HG02973 (cell line): ENCODE measurements at regions not wholly inside any gene's neighbourhood (a gene's known extent, or its start where the extent isn't known, plus 50 kb on each side); places are given as distances from the start of the nearest gene placed in this dataset.
A peak's percentile ranks its signal among the peaks of the same experiment; 100 is the strongest.
"Not testable (repeated sequence)": the region's sequence is repeated elsewhere in the genome, so short reads cannot be mapped to it uniquely, and the experiment has no call there.

Experiments used
- ATAC-seq: cut with Tn5 transposase; IDR thresholded peaks from one replicate; pipeline ENCODE4 v1.9.1; 2021; ENCODE audit warnings: moderate library complexity; ENCODE audit not compliant: unreplicated experiment

DNA sequence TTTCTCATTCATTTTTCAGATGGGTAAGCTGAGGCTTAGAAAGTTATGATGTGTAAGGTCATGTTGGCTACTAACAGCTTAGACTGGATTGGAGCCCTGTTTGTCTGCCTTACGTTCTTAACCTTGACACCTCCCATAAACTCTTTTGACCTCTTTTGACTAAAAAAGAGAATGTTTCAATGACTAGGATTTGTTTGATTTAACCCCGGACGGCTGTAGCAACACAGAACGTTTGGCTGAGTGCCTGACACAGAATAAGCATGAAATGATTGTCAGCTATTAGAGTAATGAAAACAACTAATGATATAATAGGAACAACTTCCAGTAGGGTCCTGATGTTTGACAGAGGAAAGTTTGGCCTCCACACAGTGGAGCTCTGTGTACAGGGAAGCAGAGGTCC, 83.3 kb upstream of the PDZD8 start:
- no peak for ATAC-seq

DNA sequence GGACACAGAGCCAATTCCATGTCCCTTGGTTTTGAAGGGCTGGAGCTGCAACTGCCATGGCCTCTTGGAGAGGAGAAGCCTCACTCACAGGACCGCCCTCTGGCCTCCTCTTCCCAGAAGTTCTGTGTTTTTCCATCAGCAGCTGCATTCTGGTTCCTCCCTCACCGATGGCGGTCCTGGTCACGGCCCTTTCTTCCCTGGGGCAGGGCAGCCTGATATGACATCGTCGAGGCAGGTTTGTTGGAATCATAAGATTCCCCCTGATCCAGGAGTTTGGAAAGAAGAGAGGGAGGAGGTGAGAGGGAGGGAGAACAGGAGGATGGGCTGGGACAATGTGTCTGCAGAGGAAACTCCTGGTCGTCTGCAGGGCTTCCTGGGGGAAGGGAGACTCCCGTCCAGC, 82.7 kb upstream of the PDZD8 start:
- ATAC-seq = no peak

DNA sequence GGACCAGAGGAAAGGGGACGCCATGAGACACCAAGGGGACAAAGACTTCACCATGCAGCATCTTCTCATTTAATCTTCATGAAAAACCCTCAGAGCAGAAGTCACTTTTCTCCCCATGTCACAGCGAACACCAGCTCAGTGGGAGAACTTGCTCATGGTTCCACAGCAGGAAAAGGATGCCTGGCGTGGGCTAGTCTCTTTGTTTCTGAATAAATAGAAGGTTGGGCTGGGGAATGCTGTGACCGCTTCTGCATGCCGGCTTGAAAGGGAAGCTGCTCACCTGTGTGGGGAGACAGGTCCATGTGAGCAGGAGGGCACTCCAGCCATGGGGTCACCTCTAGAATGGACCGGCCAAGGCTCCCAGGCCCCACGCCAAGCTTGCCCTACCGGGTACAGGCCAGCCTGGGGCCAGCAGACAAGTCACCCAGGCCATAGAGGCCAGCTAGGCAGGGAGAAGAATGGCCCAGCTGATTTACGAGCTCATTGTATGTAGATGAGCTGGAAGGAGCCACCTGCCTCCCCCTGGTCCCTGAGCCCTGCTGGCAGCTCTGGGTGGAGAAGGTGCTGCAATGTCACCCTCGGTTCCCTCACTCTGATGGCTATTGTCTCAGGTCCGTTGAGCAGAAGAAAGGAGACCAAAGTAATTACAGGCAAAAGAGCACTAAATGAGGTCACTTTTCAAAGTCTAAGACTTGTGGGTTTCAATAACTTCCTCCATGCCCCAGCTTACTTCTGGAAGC, 82.0 kb upstream of the PDZD8 start:
- ATAC-seq = no peak

DNA sequence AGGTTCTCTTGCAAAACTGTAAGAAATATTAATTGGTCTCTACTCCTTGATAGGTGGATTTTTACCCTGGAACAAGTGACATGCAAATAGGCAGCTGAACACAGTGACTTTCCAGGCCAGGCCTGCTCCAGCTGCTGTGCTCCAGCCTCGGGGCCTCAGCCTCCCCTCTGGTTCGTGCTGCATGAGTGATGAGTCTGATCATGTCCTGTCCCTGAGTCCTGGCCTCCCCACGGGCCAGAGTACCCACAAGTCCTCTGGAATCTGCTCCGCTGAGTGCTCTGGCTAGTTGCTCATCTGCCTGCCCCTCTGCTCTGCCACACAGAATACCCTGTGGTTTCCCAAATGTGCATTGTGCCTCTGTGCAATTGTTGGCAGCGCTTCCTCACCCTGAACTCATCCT, 80.1 kb upstream of the PDZD8 start:
- ATAC-seq = no peak

DNA sequence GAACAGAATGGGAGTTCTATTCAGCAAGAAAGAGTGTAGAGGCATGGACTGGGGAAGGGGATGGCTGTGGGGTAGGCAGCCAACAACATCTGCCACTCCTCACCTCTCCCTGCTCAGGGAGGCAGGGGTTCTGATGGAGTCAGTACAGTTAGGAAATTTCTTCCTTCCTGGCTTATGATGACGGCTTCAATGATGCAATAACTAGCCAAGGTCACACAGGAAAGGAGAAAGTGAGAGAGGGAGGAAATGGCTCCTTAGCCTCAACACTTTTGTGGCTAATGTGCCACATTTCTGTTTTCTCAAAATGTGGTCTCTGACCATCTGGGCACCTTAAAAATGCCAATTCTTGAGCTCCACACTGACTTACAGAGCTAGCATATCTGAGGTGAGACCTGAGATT, 79.3 kb upstream of the PDZD8 start:
- no peak for ATAC-seq

DNA sequence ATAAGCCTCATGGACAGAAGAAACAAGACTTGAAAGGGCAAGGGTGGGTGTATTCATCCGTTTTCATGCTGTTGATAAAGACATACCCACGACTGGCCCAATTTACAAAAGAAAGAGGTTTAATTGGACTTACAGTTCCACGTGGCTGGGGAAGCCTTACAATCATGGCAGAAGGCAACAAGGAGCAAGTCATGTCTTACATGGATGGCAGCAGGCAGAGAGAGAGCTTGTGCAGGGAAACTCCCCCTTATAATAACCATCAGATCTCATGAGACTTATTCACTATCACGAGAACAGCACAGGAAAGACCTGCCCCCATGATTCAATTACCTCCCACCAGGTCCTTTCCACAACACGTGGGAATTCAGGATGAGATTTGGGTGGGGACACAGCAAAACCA, 78.2 kb upstream of the PDZD8 start:
- not testable (repeated sequence) for ATAC-seq

DNA sequence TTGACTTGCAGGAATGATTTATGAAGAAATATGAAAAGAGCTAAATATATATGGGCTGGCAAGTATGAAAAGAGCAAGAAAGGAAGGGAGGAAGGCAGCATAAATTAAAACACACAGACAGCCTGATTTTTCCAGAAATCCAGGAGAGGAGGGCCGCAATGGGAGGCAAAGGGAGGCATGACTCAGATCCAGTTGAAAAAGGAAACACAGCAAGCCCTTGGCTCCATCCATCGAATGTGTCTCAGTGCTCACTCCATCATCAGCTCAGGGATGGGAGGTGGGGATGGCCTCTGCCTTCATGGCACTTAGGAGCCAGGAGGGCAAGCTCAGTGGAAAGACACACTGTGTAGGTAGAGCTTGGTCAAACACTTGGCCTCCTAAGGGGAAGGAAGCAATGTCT, 75.7 kb upstream of the PDZD8 start:
- ATAC-seq = no peak

DNA sequence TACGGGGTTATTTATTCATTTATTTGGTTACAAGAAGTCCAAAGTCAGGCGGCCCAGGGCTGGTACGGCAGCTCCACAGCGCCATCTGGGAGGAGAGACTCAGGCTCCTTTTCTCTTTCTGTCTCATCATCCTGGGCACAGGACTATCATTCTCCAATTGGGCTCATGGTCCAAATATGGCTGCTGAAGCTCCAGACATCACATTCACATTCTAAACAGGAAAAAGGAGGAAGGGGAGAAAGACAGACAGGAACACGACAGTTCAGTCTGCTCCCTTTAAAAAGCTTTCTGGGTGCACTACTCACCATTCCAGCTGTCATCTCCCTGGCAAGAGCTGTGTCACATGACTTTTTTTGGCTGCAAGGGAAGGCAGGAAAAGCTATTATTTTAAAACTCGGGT, 74.4 kb upstream of the PDZD8 start:
- no peak for ATAC-seq

DNA sequence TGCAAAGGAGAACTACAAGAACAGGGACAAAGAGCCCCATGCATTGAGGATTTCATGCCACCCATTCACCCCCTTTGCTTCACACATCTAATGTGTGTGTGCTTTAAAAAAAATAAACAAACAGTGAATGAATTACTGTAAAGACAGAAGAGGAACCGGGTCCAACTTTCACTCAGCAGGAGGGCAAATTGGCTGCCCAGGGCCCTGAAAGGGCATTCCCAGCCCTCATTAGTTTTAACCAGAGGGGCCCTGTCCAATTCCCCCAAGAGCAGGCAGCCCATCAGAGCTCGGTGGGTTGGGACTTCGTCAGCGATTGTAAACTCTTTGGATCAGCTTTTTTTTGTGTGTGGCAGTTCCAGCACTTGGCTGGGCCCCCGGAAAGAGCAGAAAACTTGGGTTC, 73.6 kb upstream of the PDZD8 start:
- ATAC-seq = no peak

DNA sequence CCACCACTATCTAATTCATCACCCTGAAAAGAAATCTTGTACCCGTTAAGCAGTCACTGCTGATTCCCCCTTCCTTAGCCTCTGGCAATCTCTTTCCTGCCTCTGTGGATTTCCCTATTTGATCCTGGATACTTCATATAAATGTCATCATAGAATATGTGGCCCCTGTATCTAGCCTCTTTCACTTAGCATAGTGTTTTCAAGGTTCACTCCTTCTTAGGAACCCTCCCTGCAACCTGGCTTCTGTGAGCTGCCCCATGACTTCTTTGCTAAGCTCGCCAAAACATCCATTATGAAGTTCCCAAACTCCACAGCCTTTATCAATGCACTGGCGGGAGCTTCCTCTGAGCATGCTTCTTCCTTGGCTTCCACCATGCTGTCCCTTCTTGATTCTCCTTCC, 70.8 kb upstream of the PDZD8 start:
- ATAC-seq = no peak

DNA sequence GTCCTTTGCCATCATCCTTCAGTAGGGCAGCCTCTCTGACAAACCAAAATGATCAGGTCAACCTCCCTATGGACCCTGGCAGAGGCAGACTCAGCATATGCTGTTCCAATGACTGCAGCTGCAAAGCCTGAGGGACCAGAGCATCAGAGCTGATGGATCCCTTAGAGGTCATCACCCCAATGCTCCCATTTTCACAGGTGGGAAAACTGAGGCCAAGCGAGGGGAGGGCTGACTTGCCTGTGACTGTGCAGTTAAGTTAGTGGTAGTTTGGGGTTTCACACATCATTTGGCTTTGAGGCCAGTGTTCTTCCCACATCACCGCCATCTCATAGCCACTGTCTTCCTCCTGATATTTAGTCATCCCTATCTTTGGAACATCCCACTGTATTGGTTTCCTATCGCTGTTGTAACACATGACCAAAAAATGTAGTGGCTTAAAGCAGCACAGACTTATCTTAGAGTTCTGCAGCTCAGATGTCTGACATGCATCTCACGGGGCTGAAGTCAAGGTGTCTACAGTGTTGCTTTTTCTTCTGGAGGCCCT, 69.3 kb upstream of the PDZD8 start:
- no peak for ATAC-seq

DNA sequence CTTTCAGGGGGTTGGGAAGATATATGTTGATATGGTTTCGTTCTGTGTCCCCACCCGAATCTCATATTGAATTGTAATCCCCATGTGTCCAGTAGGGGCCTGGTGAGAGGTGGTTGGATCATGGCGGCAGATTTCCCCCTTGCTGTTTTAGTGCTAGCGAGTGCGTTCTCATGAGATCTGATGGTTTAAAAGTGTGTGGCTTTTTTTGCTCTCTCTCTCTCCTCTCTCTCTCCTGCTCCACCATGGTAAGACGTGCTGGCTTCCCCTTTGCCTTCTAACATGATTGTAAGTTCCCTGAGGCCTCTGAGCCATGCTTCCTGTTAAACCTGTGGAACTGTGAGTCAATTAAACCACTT, 68.4 kb upstream of the PDZD8 start:
- no peak for ATAC-seq

DNA sequence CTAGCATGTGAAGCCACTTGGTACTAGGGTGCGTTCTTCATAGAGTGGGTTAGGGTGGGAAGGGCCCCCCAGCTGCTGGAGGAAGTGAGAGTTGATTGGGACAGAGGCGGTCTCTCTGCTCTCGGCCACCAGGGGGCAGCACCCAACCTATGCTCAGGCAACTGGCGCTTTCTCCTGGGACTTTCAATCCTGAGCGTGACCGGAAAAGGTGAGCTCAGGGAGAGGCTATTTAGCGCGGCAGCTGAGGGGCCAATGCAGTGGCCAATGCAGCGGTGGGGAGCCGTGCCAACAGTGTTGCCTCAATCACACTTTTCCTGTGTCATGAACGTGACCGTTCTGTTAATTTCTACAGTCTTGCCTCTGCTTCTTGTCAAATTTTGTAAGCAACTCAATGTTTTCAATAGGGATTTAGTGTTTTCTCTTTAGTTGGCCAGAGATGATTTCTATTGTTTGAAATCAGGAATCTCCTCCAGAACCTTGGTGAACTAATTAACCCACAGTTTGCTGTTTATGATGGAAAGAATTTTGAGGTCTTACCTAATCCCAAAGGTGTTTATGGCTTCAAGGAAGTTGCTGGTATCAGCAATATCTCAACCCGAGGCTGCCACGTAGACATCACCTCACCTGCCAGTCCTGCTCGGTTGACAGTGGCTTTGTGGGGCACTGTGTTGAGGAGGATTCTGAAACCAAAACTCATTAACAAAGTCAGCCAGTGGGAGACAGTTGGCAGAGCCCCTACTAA, 67.9 kb upstream of the PDZD8 start:
- ATAC-seq = peak; percentile 87

DNA sequence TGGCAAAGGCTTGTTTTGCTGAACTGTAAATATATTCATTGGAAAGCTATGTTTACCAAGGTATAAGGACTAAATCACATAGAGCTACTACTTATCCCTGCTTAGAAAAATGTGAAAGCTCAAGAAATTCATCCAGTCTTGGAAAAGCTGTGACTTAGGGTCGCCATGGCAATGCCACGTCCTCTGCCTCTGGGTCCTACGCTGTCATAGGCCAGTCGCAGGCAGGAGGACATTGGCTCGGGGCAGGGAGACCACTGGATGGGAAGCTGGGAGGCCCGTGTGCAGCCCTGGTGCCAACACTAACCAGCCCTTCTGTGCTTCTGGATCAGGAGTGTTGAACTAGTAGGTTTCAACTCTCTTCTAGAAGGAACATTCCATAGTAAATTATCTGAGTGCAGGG, 67.3 kb upstream of the PDZD8 start:
- peak; percentile 16 for ATAC-seq

DNA sequence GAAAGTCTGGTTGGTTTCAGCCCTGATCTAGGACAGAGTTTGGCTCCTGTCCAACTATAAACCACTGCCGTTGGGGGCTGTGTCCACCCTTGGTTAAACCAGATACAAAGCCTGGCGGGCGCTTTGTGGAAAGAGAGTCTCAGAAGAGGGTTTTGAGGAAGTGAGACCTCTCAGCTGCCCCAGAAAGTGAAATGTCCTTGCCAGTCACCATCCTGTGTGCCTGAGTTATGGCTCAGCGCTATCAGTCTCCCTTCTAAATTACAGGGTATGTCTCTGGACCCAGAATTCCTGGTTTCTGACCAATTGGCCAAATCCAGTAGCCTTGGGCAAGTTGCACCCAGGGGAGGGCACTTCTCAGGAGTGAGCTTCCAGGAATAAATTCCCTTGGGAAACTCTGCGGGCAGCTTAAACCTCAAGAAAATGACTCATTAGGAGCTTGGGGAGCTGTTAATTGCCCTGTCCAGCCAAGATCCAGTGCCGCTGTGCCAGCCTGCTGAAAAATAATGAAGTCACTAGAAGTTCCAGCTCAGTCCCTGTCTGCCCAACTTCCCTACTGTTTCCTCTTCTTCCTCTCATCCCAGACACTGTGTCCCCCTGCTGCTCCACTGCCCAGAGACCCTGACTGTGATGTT, 66.7 kb upstream of the PDZD8 start:
- ATAC-seq = no peak

DNA sequence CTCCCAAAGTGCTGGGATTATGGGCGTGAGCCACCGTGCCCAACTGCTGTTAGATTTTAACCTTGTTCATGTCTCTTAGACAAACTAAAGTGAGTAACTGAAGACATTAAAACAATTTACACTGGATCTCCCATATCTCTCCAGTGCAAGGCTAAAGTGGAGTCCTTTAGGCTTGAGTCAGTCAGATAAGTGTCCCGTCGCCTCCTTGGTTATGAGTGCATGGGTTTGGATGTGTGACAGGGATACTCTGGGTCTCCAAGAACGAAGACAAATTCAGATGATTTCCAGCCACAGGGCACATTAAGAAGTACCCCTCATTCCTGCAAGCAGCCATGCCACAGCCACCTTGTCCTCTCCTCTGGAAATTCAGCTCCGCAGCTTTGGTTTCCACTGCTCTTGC, 66.1 kb upstream of the PDZD8 start:
- ATAC-seq = no peak

DNA sequence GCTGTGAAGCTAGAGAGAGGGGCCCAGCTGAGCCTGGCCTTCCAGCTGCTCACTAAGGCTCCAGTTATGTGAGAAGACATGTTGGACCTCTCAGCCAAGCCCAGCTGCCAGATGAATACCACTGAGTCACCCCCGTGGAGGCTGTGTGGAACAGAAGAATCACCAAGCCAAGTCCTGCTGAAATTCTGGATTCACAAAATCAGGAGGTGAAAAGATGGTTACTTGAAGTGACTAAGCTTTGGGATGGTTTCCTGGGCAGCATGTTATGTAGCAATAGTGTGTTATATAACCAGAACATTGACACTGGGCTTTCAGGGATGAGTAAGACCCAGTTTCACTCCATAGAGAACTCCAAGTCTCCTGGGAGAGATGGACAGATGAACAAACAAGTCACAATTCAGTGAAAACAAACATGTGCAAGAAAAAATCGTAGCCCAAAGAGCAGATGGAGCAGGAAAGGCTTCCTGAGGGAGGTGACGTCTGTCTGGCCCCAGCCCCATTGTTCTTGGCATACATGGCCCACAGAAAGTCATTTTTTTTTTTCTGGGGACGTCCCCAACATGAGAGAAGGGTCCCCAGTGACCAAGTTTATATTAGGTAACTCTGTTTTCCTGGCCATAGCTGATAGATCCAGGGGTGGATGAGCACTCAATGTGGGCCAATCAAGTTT, 64.1 kb upstream of the PDZD8 start:
- no peak for ATAC-seq

DNA sequence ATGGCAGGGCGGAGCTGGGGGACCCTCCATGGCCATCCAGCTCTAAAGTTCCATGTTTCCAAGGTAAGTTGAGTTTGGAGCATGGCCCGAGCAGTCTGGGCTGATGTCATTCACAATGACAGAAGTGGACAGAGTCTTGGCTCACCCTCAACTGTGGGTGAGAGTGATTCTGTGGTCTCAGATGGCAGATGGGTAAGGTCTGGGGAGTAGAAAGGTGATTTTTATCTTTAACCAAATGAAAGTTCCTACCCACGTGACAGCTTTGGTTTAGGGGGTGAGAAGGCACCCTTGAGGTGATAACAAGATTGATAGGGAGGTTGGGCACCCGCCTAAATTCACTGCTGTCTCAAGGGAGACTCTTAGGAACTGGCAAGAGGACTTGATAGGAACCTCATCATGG, 57.6 kb upstream of the PDZD8 start:
- no peak for ATAC-seq

DNA sequence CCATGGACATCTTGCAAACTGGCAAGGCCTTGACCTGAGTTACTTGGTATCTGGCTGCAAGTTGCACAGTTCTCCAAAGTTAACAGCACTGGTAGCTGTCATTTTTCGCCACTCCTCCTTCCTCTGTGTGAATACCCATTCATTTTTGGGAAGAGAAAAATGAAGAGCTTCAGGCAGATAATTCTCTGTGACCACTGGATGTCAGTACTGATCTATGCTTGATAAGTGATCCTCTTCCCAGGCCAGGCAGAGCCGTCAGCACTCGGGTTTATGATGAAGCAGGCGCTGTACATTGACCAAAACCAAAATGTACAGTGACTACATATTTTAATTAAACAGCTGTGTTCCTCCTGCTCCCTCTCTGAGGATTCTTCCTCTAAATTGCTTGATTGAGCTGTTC, 55.9 kb upstream of the PDZD8 start:
- ATAC-seq = no peak

DNA sequence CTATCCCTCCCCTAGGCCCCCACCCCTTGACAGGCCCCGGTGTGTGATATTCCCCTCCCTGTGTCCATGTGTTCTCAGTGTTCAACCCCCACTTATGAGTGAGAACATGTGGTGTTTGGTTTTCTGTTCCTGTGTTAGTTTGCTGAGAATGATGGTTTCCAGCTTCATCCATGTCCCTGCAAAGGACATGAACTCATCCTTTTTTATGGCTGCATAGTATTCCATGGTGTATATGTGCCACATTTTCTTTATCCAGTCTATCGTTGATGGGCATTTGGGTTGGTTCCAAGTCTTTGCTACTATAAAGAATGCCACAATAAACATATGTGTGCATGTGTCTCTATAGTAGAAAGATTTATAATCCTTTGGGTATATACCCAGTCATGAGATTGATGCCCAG, 55.3 kb upstream of the PDZD8 start:
- not testable (repeated sequence) for ATAC-seq

DNA sequence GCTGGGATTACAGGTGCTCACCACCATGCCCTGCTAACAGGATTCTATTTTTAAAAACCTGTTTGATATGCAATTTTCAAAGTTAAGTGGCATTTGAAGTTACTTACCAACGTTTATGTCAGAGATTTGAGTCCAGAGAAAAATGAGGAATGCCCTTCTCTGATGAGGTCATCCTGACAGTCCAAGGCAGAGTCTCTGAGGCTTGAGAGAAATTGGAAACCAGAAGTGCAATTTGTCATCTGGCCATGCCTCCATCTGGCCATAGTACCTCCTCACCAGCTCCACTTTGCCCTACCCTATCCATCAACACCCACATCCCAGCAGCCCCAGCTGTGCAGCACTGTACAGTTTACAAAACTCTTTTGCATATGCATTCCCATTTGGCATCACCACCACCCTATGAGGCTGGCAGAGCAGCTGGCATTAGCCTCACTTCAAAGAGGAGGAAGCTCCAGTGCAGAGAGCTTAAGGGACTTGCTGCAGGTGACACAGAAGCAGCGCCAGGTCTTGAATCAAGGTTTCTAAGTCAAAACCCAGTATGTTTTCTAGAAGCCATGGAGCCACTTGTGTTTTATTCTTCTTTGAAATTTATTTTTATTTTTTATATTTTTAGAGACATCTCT, 54.5 kb upstream of the PDZD8 start:
- ATAC-seq = no peak
